Skin of body (tissue), 1 donor: ENCODE measurements at regions not wholly inside any gene's neighbourhood (a gene's known extent, or its start where the extent isn't known, plus 50 kb on each side); places are given as distances from the start of the nearest gene placed in this dataset.
A peak's percentile ranks its signal among the peaks of the same experiment; 100 is the strongest.

Experiments
- DNase-seq: peaks from one replicate; lab custom pipeline; 2025; lab: John Stamatoyannopoulos, UW

DNA sequence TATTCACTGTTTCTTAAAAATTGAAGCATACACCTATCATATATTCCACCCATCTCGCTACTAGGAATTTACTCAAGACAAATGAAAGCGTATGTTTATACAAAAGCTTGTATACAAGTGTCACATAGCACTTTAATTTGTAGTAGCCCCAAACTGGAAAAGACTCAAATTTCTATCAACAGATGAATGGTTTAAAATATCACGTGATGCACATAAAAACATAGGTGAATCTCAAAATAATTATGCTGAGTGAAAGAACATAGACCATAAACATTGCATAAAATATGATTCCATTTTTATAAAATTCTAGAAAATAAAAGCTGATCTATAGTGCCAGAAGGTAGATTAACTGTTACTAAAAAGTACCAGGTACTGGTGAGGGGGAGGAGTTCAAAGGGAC, 392.9 kb upstream of the LRATD1 start:
- DNase-seq: no peak

DNA sequence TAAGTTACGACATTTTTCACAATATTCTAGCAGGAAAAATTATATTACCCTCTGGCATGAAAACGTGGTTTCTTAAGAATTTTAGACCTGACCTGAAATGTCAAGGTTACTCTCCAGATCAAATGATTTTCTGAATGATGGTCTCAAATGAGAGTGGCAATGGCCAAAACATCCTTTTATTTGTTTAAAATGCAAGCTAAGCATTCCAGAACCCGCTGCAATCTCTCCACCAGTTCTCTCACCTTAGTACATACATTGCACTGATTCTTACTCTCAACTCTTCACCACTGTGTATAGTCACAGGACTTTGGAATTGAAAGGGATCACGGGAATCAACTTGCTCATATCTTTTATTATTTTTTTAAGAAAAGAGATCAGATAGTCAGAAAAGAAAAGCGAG, 391.6 kb upstream of the LRATD1 start:
- DNase-seq: no peak

DNA sequence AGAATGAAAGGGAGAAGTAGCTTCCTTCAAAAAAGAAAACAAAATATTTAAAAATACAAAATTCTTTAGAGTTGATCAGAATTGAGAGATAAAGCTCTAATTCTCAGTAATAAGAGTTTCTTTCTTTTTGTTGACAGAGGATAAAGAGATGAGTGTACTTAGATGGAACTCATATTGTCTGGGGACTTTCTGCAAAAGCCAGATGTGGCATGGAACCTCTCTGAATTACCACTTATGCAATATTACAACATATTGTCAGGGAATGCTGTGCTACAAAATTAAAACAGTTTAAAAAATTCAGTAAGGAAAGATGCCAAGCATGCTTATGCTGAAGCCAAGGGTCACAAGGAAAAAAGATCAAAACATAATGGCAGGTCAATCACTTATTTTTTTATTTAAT, 386.6 kb upstream of the LRATD1 start:
- DNase-seq: no peak

DNA sequence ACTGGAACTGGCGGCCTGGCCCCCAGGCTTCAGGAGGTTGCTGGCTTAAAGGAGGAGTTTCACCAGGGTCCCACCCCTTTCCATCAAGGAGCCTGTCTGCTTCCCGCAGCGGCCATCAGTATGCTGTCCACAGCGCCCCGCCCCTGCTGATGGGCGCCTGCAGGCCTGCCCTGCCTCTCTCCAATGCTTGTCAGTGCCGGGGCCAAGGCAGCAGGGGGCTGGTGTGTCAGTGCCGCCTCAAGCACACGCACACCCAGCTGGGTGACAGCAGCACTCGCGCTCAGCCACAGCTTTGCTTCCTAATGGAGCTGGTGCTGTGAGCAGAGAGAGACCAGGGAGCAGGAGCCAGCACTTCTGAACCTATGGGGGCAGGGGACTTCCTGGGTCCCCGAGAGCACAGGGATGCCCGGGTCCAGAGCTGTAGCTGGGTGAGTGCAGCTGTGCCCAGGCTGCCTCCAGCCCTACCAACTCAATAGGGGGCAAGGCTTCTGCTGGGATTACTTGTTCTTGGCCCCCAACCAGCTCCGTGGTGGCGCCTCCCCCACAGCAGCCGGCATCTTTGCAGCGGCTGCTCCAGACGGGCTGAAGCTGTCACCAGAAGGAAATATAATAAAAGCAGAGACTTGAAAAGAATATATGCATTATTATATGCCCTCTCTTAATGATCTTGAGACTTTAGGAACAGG, 377.2 kb upstream of the LRATD1 start:
- DNase-seq: no peak

DNA sequence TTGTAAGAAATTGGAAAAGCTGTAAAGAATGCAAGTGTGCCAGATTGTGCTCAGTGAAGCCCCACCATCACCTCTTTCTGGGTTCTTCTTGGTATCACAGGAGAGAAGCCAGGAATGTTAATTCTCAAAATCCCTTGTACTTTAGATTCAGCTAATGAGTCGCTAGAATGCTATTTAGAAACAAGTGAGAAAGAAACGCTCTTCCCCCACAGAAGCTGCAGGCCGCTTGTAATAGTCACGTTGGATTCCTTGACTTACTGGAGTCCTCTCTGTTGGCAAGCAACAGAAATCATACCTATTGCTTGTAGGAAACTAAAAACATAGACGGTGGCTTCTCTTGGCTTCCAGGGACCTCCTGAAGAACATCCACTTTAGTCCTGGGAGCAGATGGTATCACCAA, 375.6 kb upstream of the LRATD1 start:
- DNase-seq: no peak

DNA sequence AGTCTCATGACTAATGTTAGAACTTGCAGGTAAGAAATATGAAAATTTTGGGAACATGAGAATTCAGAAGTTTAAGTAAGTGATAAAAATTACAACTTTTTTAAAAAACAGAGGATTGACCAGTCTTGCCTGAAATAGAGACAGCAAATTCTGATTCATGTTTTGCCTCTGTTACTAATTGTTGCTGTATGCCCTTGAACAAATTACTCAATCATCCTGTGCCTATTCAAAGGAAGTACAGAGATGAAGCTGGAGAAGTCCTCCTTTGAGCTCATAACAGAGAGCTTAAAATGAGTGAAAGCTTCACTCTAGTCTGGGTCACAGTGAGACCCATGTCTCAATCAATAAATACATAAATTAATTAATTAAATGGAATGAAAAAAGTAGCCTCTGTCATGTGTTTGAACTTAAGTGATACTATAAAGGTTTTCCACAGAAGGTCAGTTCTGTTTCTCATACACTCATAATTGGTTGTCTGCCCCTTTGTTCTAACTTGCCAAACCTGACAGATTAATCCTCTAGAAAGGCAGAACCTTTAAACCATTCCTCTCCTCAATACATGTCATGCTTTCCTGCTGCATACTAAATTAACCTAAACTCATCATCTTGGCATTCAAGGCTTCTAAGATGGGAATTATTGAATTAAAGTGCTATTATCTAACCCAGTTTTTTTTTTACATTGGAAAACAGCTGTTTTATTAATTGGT, 374.6 kb upstream of the LRATD1 start:
- no peak for DNase-seq

DNA sequence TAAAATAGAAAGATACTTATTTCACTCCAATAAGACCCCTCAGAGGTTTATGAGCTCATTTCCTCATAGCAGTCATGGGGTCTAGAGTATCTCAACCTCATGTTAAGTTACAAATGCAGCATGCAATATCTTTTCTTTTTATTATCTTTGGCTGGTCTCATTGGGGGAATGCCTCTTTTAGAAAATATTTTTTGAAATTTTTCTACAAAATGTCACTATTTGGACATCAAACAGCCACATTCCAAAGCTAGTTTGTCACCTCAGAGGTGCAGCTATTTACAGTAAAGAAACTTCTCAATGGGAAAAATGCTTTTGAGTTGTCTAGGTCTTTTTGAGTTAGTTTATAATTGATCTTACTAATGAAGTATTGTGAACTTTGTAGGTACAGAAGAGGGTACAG, 370.7 kb upstream of the LRATD1 start:
- DNase-seq: no peak

DNA sequence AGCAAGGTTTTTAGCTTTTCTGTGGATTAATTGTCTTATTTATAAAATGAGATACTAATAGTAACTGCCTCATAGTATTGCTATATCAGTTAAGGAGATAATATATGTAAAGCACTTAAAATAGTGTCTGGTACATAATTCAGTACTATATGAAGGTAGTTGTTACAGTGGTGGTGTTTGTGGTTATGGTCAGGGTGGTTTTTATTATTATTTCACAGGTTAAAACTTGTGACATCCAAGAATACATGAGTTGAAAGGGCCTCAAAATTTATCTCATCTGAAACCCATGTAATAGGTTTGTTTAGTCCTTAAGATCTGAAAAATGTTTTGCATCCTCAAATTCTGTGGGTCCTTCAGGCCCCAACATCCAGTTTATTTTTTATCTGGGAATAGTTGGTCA, 369.5 kb upstream of the LRATD1 start:
- DNase-seq: no peak

DNA sequence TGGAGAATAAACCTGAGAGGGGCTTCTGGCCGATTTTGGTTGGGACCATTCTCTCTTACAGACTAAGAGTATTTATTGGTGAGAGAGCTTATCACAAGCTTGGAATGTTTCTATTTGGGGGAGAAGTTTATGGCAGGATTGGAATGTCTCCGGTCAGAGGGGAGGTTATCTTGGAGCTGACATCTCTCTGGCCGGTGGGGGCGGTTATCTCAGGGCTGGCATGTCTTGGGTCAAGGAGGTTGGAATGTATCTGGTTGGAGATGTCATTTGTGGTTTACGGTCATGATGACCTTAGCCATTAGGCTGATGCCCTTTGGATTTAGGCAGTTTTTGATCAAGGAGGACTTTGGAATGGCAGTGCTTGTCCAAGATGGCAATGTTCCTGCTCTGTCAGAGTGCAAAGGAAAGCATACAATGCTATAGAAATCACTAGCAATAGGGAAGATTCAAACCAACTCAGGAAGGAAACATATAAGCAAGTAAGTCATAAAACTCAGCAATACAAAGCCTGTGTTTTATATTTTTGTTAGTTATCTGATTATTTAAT, 362.4 kb upstream of the LRATD1 start:
- DNase-seq: no peak

DNA sequence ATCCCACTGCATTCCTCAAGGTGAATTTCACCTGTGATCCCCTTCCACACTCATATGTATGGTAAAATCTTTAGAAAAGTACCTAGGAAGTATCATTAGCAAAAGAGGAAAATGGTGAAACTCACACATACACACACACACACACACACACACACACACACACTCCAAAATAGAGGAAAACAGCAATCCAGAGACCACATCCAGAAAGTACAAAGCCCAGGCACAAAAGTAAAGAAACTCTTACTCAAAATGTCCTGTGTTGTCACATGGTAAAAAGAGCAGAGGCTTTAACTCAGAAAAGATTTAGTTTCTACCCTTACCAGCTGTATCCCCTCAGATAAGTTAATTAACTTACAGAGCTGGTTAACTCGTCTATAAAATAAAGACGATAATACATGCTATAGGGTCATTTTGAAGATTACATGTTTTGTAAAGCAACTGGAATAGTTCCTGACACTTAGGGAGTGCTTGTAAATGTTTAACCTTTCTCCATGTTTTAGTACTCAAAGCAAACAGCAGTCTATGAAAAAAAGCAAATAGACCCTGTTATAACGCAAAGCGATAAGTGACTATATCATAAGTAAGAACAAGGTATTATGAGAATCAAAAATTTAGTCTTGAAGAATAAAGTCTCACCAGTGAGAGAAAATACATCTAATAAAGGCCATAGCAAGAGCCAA, 360.0 kb upstream of the LRATD1 start:
- no peak for DNase-seq

DNA sequence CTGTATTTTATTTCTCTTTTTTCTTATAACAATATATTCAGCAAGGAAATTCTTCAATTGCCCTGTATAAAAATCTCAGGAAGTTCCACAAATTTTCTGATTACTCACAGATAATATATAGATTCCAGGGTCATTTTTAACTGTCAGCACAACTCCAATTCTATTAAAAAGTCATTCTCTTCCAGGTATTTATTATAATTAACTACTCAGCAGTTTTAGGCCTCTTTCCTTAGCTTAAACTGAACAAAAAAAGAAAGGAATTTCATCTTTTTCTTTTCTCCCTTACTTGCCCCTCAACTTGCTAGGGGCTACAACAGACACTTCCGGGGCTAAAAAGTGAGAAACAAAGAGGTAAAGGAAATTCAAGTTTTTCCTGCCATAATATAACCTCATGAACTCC, 358.9 kb upstream of the LRATD1 start:
- DNase-seq: no peak

DNA sequence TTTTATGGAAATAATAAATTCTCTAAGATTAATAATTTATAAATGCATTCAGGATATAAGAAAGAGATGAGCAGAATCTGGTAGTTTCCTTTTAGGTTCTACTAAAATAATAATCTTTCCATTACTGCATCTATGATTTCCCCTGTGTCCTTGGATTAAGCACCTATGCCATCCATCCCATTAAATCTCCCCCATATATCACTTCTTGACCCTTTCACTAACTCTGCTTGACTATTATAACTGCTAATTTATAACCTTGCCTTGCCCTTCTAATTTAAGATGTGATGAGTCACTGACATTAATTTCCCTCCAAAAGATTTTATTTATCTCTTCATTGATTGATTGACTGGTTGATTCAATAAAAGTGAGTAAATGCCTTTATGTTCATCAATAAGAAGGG, 348.3 kb upstream of the LRATD1 start:
- no peak for DNase-seq

DNA sequence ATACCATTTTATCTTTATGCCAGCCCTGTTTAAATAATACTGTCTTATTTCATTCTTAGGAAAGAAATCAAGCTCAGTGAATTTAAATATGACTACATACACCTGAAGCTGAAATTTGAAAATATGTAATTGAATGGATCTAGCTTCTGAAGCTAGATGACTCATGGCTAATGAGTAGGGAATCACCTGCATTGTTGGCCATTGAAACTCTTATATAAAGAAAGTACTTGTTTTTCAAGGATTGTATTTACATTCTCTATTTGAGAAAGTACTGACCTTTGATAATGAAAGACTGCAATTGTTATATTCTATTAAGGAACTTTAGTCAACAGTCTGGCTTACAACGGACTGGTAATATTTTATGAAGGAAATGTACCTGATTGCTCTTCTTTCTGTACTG, 346.7 kb upstream of the LRATD1 start:
- DNase-seq: no peak

DNA sequence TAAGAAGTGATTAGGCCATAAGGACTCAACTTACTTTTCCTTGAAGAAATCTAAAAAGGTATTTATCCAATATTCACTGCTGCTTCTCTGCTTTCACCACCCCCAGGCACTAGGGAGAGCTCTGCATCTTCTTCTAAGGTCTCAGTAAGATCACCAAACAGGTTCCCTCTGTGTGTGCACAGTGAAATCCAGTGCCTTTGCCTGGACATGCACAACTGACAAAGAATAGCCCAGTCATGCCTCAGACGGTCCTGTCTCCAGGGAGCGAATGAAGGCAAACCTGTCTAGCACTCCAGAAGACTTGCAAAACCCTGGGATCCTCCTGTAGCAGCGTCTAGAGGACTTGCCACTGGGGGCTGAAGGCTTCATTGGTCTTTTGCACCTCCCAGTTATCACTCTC, 344.5 kb upstream of the LRATD1 start:
- peak; percentile 27 for DNase-seq

DNA sequence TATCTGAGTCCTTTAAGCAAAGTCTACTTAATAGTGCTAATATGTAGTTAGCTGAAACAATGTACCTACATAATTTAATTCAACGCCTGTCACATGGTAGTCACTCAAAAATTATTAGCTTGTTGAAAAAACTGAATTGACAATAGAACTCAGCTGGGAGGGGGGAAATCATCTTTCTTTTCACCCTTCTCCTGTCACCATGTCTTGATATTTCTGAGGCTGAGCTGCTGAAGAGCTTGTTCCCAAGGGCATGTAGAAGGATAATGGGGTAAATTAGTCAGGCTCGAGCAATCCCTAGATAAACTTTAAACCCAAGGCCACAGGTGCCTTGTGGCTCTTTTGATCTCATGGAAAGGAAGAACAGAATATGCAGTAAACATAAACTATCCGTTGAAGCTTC, 339.6 kb upstream of the LRATD1 start:
- DNase-seq: no peak

DNA sequence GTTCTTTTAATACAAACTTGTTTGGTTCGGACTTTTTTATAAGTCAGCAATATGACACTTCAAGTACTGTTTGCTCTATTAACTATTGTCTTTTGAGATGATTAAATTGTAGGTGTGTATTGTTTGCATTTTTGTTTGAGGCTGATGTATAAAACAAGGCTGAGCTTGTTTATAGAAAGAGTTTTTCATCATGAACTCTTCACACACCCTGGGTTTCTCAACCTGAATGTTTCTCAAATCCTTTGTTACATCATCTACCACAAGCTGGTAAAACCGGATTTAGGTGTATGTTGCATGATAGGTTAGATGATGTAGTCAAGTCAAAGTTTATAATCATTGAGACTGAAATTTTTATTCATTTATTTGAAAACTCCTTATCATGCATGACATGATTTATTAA, 335.2 kb upstream of the LRATD1 start:
- DNase-seq: peak; percentile 1

DNA sequence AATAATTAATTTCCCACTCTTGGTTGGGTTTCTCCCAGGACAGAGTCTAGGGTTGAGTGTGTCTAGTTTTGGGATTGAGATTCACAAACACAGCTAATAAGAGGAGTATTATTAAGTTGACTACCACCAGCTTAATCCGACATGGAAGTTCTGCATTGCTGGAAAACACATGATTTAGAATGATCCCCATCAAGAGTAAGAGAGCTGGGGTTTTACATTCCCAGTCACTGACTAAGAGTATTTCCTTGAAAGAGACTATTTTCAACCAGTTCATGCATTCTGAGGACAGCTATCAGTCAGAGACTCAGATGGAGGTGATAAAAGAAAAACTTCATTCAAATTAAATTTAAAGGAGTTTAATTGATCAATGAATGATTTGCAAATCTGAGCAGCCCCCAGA, 334.6 kb upstream of the LRATD1 start:
- no peak for DNase-seq

DNA sequence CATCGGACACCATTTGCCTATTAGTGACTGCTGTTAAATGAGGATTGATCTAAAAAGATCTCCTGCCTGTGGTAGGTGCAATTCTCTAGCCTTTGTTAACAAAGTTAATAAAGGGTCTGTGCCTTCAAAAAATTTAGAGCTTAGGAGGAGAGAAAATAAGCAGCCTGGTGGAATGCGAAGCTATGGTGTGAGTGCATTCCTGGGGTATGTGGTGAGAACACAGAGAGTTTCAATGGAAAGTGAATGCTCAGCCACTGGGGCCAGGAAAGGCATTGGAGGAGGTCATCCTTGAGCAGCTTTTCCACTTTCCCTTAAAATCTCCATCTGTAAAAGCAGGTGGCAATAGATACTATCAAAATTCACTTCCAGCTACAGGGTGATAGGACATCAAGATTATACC, 331.2 kb upstream of the LRATD1 start:
- DNase-seq: no peak

DNA sequence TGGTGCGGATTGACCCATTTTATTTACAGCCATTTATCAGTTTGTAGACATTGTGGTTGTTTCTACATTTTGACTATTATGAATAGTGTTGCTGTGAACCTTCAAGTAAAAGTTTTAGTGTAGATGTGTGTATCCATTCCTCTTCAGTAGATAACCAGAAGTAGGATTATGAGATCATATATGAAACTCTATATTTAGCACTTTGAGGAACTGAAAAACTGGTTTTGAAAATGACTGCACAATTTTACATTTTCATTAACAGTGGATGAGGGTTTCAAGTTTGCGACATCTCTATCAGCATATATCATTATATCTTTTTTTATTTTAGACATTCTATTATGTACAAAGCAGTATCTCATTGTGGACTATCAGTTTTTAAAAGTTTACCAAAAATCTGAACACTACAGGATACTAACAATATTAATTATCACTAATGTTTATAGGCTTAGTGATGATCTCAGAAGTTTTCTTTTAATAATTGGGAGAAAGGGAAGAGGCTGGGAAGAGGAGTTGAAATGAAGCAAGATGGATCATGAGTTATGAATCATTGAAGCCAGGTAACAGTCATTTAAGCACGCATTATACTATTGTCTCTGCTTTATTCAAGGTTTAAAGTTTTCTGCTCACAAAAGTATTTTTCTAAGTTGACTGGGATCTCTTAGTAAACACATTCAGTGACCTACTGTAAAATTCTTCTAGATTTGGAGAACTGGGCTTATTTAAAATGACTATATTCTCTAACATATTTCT, 329.0 kb upstream of the LRATD1 start:
- no peak for DNase-seq

DNA sequence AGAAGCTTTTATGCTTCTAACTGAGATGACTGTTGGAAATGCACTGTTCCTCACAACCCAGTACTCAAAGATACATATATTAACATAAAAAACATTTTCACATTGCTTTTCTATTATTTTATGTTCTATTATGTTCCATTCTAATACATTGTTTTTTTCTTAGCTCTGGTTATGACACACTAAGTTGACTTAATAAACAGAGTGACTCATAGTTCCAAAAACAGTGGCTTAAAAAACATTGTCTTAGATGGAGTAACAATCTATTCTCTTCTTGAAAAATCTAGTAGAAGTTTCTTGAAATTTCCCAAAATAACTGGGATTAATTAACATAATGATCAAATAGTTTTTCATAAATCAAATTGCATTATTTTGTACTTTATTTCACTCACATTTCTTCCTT, 328.2 kb upstream of the LRATD1 start:
- no peak for DNase-seq

DNA sequence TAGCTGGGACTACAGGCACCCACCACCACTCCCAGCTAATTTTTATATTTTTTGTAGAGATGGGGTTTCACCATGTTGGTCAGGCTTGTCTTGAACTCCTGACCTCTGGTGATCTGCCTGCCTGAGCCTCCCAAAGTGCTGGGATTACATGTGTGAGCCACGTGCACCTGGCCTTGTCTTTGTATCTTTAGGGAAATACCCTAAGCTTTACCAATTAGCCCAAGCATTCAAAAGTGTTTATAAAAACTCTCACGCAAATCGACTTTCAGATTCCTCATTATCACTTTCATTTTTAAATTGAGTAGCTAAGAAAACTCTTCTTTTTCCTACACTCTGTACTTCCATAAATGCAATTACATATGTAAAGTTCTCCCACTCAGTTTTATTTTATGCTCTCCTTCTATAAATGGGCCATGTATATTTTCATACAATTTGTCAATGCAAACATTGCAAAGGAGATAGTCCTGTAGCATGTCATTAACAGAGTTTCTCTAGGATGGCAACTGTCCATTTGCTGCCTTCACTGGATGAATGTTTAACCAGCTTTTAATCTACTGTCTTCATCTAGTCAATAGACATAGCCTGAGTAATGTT, 326.2 kb upstream of the LRATD1 start:
- DNase-seq: no peak

DNA sequence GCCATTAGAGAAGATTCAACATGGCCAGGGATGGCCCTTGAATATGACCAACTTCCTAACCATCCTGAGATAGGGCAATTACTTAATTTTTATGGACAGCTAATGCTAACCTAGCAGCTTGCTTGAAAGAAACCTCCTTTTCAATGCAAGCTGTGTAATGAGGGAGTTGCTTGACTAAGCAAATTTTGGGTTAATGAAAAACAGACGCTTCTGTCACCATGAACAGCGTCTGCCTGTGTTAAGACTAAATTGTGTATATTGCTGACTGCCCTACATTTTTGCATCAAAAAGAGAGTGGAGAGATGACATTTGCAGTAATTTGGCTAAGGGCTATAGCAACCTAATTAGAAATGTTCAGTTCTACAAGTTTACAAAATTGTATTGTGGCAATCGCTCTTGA, 319.2 kb upstream of the LRATD1 start:
- DNase-seq: no peak
